GM12878 (cell line): ENCODE measurements at regions not wholly inside any gene's neighbourhood (a gene's known extent, or its start where the extent isn't known, plus 50 kb on each side); places are given as distances from the start of the nearest gene placed in this dataset.

Source experiments
- ATAC-seq: fragments of 200-7000 bp; cut with Tn5 transposase; 3 replicates; pipeline ENCODE4 v1.9.1; 2020; ENCODE audit warnings: mild to moderate bottlenecking, moderate library complexity
- BruUV-seq: library from RNA; stranded (reverse); fragments of 400-500 nt; replicated peaks from 2 replicates; lab custom pipeline; 2021; lab: Mats Ljungman, UMichigan
- CTCF ChIA-PET: fragments of 300-600 bp; sonication (Branson Sonifier 250); formaldehyde crosslinking; extraction: SDS; loops from one replicate; lab custom pipeline; 2021; ENCODE audit warnings: inconsistent platforms; lab: Yijun Ruan, JAX
- POLR2A ChIA-PET: fragments of 350-600 bp; formaldehyde crosslinking; extraction: SDS; loops from one replicate; lab custom pipeline; 2021; ENCODE audit warnings: inconsistent platforms; lab: Charles Lee
- RAD21 ChIA-PET: fragments of 300-600 bp; sonication (Branson Sonifier 250); formaldehyde crosslinking; loops from one replicate; lab custom pipeline; 2023; ENCODE audit warnings: antibody characterized with exemption; ENCODE audit not compliant: unreplicated experiment; lab: Charles Lee
- SMC1A ChIA-PET: fragments of 300-600 bp; sonication (Branson Sonifier 250); formaldehyde crosslinking; loops from one replicate; lab custom pipeline; 2023; ENCODE audit not compliant: unreplicated experiment, uncharacterized antibody; lab: Charles Lee
- DNase-seq: peaks from one replicate; pipeline ENCODE4 v3.0.0-alpha.2; 2011; ENCODE audit warnings: low read depth, low spot score
- FAIRE-seq: peaks from 3 replicates; lab custom pipeline; 2011; peaks lifted over from hg19 to GRCh38; lab: Jason Lieb, UNC
- H2AFZ ChIP-seq: 2 replicates; pipeline ENCODE4 v1.6.0; 2011; ENCODE audit warnings: low read depth, low read length, control low read depth; ENCODE audit not compliant: control insufficient read depth
- H3K27ac ChIP-seq: 2 replicates; pipeline ENCODE4 v1.5.1; 2011; ENCODE audit warnings: control low read depth; ENCODE audit not compliant: control insufficient read depth, insufficient read depth
- H3K27me3 ChIP-seq, 2 experiments: replicated peaks in 1 of 2; 2 replicates each; pipeline versions ENCODE4 v1.6.0 to v1.6.1; 2011; ENCODE audit warnings: low read length in 1 of 2; ENCODE audit not compliant: control insufficient read depth in 2 of 2, insufficient read depth in 2 of 2
- H3K36me3 ChIP-seq, 2 experiments: 2 replicates each; pipeline ENCODE4 v1.5.1; 2011; ENCODE audit warnings: low read length in 1 of 2; ENCODE audit not compliant: control insufficient read depth in 2 of 2, insufficient read depth in 2 of 2
- H3K4me1 ChIP-seq: 2 replicates; pipeline ENCODE4 v1.6.1; 2011; ENCODE audit warnings: mild to moderate bottlenecking, low read length, moderate library complexity, mixed read lengths; ENCODE audit not compliant: control insufficient read depth, insufficient read depth
- H3K4me2 ChIP-seq: 2 replicates; pipeline ENCODE4 v1.6.0; 2011; ENCODE audit warnings: control low read depth; ENCODE audit not compliant: control insufficient read depth, insufficient read depth
- H3K4me3 ChIP-seq: fragments of 200-600 bp; sonication (generic); 2 replicates; pipeline ENCODE4 v1.5.1; 2016
- H3K79me2 ChIP-seq: 2 replicates; pipeline ENCODE4 v1.6.0; 2011; ENCODE audit warnings: low read length; ENCODE audit not compliant: control insufficient read depth, insufficient read depth
- H3K9ac ChIP-seq: 2 replicates; pipeline ENCODE4 v1.8.0; 2011; ENCODE audit warnings: low read length, control low read depth, mixed read lengths; ENCODE audit not compliant: control insufficient read depth, insufficient read depth
- H3K9me3 ChIP-seq: replicated peaks from 3 replicates; pipeline ENCODE4 v1.5.1; 2011; ENCODE audit warnings: mild to moderate bottlenecking, low read length; ENCODE audit not compliant: control insufficient read depth, insufficient read depth
- H4K20me1 ChIP-seq: 2 replicates; pipeline ENCODE4 v1.6.0; 2011; ENCODE audit not compliant: control insufficient read depth, insufficient read depth
- ETV6 ChIP-seq, 2 experiments: fragments of 450-650 bp in 1 of 2; IDR thresholded peaks in 1 of 2; conservative IDR thresholded peaks in 1 of 2; 2 replicates each; pipeline ENCODE4 v1.6.1; 2014; ENCODE audit warnings: antibody characterized with exemption in 1 of 2, borderline replicate concordance in 1 of 2, low read depth in 1 of 2, mild to moderate bottlenecking in 1 of 2, moderate library complexity in 1 of 2
- EZH2 ChIP-seq: IDR thresholded peaks from 2 replicates; pipeline ENCODE4 v1.6.1; 2012; ENCODE audit warnings: low read depth, mild to moderate bottlenecking, control low read depth, inconsistent platforms, low read length, borderline replicate concordance; ENCODE audit not compliant: control insufficient read depth
- HDGF ChIP-seq: fragments of 450-650 bp; IDR thresholded peaks from 2 replicates; pipeline ENCODE4 v1.6.1; 2016; ENCODE audit warnings: antibody characterized with exemption
- JUNB ChIP-seq: IDR thresholded peaks from 2 replicates; pipeline ENCODE4 v1.6.1; 2016; ENCODE audit warnings: antibody characterized with exemption, mild to moderate bottlenecking
- LARP7 ChIP-seq: fragments of 450-650 bp; IDR thresholded peaks from 2 replicates; pipeline ENCODE4 v1.6.1; 2017; ENCODE audit warnings: mild to moderate bottlenecking
- MEF2A ChIP-seq: IDR thresholded peaks from 2 replicates; pipeline ENCODE4 v1.6.1; 2011; ENCODE audit warnings: low read depth, mild to moderate bottlenecking, low read length, moderate library complexity; ENCODE audit not compliant: insufficient read depth
- NFYA ChIP-seq: IDR thresholded peaks from 2 replicates; pipeline ENCODE4 v1.6.1; 2011; ENCODE audit warnings: low read depth, mild to moderate bottlenecking, low read length, improper control_type of control experiment, borderline replicate concordance
- NRF1 ChIP-seq: conservative IDR thresholded peaks from 2 replicates; pipeline ENCODE4 v1.6.1; 2011; ENCODE audit warnings: mild to moderate bottlenecking, low read depth, low read length, improper control_type of control experiment
- SPI1 ChIP-seq: IDR thresholded peaks from 2 replicates; pipeline ENCODE4 v1.6.1; 2011; ENCODE audit warnings: low read depth, mild to moderate bottlenecking, low read length, moderate library complexity, borderline replicate concordance; ENCODE audit not compliant: insufficient read depth
- TAF1 ChIP-seq: IDR thresholded peaks from 2 replicates; pipeline ENCODE4 v1.6.1; 2011; ENCODE audit warnings: mild to moderate bottlenecking, low read depth, low read length, borderline replicate concordance
- ZBED1 ChIP-seq: IDR thresholded peaks from 2 replicates; pipeline ENCODE4 v1.6.1; 2016; ENCODE audit warnings: borderline replicate concordance
- ZNF207 ChIP-seq: fragments of 450-650 bp; IDR thresholded peaks from 2 replicates; pipeline ENCODE4 v1.6.1; 2014; ENCODE audit warnings: antibody characterized with exemption, mild to moderate bottlenecking, borderline replicate concordance
- ZNF24 ChIP-seq: fragments of 450-650 bp; IDR thresholded peaks from 2 replicates; pipeline ENCODE4 v1.6.1; 2017; ENCODE audit warnings: antibody characterized with exemption, mild to moderate bottlenecking
- ZNF622 ChIP-seq: fragments of 450-650 bp; IDR thresholded peaks from 2 replicates; pipeline ENCODE4 v1.6.1; 2017; ENCODE audit warnings: mild to moderate bottlenecking, inconsistent platforms
- WGBS: methylation state at CpG from one replicate; pipeline ENCODE4 v1.1.6; 2016; ENCODE audit warnings: low lambda C conversion rate; ENCODE audit not compliant: insufficient replicate concordance, insufficient coverage; ENCODE audit errors: missing lambda C conversion rate; 5-methylcytosine and 5-hydroxymethylcytosine counted together
- in situ Hi-C: fragments of 300-500 bp; cut with MboI; formaldehyde crosslinking; loops from 9 replicates; pipeline ENCODE4 v1.14.3; 2018; ENCODE audit warnings: mixed read lengths
- intact Hi-C: fragments of 100-400 bp; cut with micrococcal nuclease; formaldehyde crosslinking; loops from one replicate; pipeline ENCODE4 v1.14.2; 2022; ENCODE audit not compliant: unreplicated experiment
- TF ChIP-seq, protein P1 (sequence below), 3 experiments: IDR thresholded peaks in 2 of 3; conservative IDR thresholded peaks in 1 of 3; 2 replicates each; pipeline ENCODE4 v1.5.1; 2011; ENCODE audit warnings: low read depth in 3 of 3, low read length in 3 of 3, mild to moderate bottlenecking in 3 of 3, control low read depth in 2 of 3, moderate library complexity in 2 of 3, inconsistent platforms in 1 of 3, mixed read lengths in 1 of 3; ENCODE audit not compliant: control insufficient read depth in 2 of 3, insufficient read depth in 1 of 3; ENCODE audit errors: extremely low read depth in 1 of 3
- TF ChIP-seq, protein P2 (sequence below): fragments of 450-650 bp; IDR thresholded peaks from 2 replicates; pipeline ENCODE4 v1.6.1; 2018; ENCODE audit warnings: mild to moderate bottlenecking, low read depth, moderate library complexity; ENCODE audit not compliant: partially characterized antibody
- TF ChIP-seq, protein P3 (sequence below): fragments of 450-650 bp; conservative IDR thresholded peaks from 2 replicates; pipeline ENCODE4 v1.6.1; 2017; ENCODE audit warnings: mild to moderate bottlenecking, moderate library complexity

- Histone ChIP-seq H3K79me2 (no peaks in the 10 kb centered on the region), H3K36me3 (no peaks in the 10 kb centered on the region), H3K27me3 (peaks cover under 1 to 6% of the 10 kb centered on the region in 2 experiments; a peak in 2 of 4 replicates), H3K9me3 (no peaks in the 10 kb centered on the region), H2AFZ (no peak overlapping the region), H3K9ac (no peak overlapping the region), H3K27ac (no peak overlapping the region), H3K4me2 (no peak overlapping the region), H3K4me3 (no peak overlapping the region), H3K4me1 (no peaks in the 10 kb centered on the region), H4K20me1 (no peaks in the 10 kb centered on the region)
- WGBS: 27% methylated on average over 3 of the region's 3 CpGs
- ChIA-PET CTCF (no interaction called here), RAD21 (no interaction called here), SMC1A (interaction anchor here (0.9 kb wide), 1 partner anchor 80 kb away, joined by 3 read pairs; no protein-coding TSS in a partner anchor), POLR2A (no interaction called here)
- in situ Hi-C loops: no loop called here
- ATAC-seq: no peak
- no peak for DNase-seq
- intact Hi-C loops: no loop called here
- FAIRE-seq: no peak
- no TSS peak for BruUV-seq
- TF ChIP-seq MEF2A (no peak), TAF1 (no peak), NFYA (no peak), ZBED1 (no peak), ZNF24 (no peak), JUNB (no peak), SPI1 (no peak), ETV6 (conservative IDR thresholded peaks at IDR 0.05 in 1 of 2, IDR thresholded peaks at IDR 0.05 in 1 of 2; ENCODE audit: borderline replicate concordance in 1 of 2, low read depth in 1 of 2) (no peak), ZNF622 (no peak), EZH2 (no peak), HDGF (no peak), NRF1 (no peak), LARP7 (no peak), ZNF207 (no peak)
- TF ChIP-seq, protein P1, sequence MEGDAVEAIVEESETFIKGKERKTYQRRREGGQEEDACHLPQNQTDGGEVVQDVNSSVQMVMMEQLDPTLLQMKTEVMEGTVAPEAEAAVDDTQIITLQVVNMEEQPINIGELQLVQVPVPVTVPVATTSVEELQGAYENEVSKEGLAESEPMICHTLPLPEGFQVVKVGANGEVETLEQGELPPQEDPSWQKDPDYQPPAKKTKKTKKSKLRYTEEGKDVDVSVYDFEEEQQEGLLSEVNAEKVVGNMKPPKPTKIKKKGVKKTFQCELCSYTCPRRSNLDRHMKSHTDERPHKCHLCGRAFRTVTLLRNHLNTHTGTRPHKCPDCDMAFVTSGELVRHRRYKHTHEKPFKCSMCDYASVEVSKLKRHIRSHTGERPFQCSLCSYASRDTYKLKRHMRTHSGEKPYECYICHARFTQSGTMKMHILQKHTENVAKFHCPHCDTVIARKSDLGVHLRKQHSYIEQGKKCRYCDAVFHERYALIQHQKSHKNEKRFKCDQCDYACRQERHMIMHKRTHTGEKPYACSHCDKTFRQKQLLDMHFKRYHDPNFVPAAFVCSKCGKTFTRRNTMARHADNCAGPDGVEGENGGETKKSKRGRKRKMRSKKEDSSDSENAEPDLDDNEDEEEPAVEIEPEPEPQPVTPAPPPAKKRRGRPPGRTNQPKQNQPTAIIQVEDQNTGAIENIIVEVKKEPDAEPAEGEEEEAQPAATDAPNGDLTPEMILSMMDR (IDR thresholded peaks at IDR 0.05 in 2 of 3, conservative IDR thresholded peaks at IDR 0.05 in 1 of 3; ENCODE audit: control insufficient read depth in 2 of 3, extremely low read depth in 1 of 3, insufficient read depth in 1 of 3, low read depth in 3 of 3, low read length in 3 of 3): no peak
- TF ChIP-seq, protein P2, sequence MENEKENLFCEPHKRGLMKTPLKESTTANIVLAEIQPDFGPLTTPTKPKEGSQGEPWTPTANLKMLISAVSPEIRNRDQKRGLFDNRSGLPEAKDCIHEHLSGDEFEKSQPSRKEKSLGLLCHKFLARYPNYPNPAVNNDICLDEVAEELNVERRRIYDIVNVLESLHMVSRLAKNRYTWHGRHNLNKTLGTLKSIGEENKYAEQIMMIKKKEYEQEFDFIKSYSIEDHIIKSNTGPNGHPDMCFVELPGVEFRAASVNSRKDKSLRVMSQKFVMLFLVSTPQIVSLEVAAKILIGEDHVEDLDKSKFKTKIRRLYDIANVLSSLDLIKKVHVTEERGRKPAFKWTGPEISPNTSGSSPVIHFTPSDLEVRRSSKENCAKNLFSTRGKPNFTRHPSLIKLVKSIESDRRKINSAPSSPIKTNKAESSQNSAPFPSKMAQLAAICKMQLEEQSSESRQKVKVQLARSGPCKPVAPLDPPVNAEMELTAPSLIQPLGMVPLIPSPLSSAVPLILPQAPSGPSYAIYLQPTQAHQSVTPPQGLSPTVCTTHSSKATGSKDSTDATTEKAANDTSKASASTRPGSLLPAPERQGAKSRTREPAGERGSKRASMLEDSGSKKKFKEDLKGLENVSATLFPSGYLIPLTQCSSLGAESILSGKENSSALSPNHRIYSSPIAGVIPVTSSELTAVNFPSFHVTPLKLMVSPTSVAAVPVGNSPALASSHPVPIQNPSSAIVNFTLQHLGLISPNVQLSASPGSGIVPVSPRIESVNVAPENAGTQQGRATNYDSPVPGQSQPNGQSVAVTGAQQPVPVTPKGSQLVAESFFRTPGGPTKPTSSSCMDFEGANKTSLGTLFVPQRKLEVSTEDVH: no peak
- TF ChIP-seq, protein P3, sequence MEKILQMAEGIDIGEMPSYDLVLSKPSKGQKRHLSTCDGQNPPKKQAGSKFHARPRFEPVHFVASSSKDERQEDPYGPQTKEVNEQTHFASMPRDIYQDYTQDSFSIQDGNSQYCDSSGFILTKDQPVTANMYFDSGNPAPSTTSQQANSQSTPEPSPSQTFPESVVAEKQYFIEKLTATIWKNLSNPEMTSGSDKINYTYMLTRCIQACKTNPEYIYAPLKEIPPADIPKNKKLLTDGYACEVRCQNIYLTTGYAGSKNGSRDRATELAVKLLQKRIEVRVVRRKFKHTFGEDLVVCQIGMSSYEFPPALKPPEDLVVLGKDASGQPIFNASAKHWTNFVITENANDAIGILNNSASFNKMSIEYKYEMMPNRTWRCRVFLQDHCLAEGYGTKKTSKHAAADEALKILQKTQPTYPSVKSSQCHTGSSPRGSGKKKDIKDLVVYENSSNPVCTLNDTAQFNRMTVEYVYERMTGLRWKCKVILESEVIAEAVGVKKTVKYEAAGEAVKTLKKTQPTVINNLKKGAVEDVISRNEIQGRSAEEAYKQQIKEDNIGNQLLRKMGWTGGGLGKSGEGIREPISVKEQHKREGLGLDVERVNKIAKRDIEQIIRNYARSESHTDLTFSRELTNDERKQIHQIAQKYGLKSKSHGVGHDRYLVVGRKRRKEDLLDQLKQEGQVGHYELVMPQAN: no peak
These were observed 149.8 kb upstream of the PCBD1 start for GRCh38 chr10:71038091-71038633.
